ENCODE measurements at regions not wholly inside any gene's neighbourhood (a gene's known extent, or its start where the extent isn't known, plus 50 kb on each side); places are given as distances from the start of the nearest gene placed in this dataset.

DNA sequence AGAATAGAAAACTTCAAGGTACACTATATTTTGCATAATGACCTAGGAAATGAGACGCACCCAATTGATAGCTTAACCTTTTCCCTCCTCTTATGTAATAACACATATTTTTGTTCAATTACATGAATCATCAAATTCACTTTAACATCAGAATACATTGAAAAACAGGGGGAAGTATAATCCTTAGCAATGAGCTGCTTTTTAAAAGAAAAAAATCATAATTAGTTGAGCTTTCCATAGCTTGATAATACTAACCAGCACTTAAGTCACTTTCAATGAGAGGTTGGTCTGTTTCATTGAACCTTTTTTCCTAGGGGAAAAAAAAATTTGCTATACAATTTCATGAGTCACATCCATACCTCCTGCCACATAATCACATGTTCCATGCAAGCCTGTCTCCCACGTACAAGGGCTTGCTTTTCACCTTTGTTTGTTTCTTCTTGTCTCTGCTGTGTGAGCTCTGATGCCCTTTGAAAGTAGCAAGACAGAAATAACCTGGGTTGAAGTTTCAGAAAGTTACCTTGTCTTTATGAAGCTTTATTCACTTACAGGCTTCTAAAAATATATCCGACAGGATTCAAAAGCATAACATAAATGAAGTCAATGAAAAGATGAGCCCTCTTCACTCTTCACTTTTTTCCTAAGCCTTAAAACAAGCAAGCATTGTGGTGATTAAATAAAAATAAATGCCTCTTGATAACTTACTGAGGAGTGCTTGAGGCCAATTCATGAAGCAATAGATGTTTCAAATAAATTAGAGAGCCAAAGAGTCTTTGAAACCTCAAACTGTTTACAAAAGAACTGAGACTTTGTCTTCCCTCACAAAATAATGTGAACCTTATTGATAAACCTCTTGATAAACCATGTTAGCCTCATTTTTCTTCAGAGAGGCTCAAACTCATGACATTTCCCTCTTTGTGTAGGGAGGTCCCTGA, 108.5 kb downstream of the FEM1C start:
- H3K4me1 Mint-ChIP-seq (ENCODE audit: low read depth), result no peaks in the 10 kb centered on the region
- H3K4me3 Mint-ChIP-seq, result no peak overlapping the region
- Histone ChIP-seq H3K4me1 (ENCODE audit: insufficient read depth, low read length) (no peaks in the 10 kb centered on the region), H3K36me3 (ENCODE audit: insufficient read depth, low read length) (no peaks in the 10 kb centered on the region), H3K27me3 (ENCODE audit: control insufficient read depth in 1 of 2, insufficient read depth in 2 of 2, low read length in 2 of 2) (peaks cover 0 to 5% of the 10 kb centered on the region in 2 experiments), H3K9me3 (ENCODE audit: control insufficient read depth in 1 of 2, insufficient read depth in 1 of 2, low read length in 2 of 2) (peaks cover 7 to 10% of the 10 kb centered on the region in 2 experiments), H3K4me3 (ENCODE audit: low read length) (no peak overlapping the region), H3K27ac (ENCODE audit: low read depth in 1 of 2, low read length in 2 of 2) (no peak overlapping the region)
- CTCF ChIA-PET, result no interaction called here
- H3K27ac Mint-ChIP-seq, result no peak overlapping the region
- H3K27me3 Mint-ChIP-seq, result peaks cover 32% of the 10 kb centered on the region
- TF ChIP-seq, protein P1, sequence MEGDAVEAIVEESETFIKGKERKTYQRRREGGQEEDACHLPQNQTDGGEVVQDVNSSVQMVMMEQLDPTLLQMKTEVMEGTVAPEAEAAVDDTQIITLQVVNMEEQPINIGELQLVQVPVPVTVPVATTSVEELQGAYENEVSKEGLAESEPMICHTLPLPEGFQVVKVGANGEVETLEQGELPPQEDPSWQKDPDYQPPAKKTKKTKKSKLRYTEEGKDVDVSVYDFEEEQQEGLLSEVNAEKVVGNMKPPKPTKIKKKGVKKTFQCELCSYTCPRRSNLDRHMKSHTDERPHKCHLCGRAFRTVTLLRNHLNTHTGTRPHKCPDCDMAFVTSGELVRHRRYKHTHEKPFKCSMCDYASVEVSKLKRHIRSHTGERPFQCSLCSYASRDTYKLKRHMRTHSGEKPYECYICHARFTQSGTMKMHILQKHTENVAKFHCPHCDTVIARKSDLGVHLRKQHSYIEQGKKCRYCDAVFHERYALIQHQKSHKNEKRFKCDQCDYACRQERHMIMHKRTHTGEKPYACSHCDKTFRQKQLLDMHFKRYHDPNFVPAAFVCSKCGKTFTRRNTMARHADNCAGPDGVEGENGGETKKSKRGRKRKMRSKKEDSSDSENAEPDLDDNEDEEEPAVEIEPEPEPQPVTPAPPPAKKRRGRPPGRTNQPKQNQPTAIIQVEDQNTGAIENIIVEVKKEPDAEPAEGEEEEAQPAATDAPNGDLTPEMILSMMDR (IDR thresholded peaks at IDR 0.05), result no peak
- POLR2A ChIA-PET, result no interaction called here
- no peak for ATAC-seq (ENCODE audit: poor library complexity)
- DNase-seq, result no peak
- no peaks in the 10 kb centered on the region for H3K36me3 Mint-ChIP-seq (ENCODE audit: low read depth)
- peaks cover 18% of the 10 kb centered on the region for H3K9me3 Mint-ChIP-seq
- intact Hi-C loops (cut with DNase I, micrococcal nuclease), result no loop called here

DNA sequence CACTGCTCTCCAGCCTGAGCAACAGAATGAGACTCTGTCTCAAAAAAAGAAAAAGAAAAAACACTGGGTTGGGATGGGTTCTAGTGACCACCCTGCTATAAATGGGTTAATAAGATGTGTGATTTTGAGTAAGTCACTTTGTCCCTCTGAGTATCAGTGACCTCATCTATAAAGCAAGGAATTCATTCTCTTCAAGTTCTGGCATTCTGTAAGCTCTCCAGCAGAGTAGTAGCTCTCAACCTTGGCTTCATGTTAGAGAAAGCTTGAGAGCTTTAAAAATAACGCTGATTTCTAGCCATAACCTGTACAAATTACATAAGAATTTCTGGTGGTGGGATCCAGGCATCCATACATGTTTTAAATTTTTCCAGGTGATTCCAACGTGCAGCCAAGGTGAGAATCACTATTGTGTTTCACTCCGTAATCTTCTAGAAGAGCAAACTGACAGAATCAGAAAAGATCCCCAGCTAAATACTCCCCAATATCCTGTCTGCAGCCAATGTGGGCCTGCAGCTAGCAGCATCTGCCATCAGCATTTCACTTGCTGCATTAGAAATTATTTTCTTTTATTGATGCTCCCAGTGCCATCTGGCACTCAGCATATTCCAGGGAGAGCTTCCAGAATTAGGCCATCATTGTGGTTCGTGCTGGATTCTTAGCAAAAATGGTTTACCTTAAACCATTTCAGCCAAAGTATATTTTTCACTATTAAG, 109.4 kb downstream of the FEM1C start:
- Mint-ChIP-seq H3K4me1 (ENCODE audit: low read depth) (no peaks in the 10 kb centered on the region), H3K36me3 (ENCODE audit: low read depth) (no peaks in the 10 kb centered on the region), H3K27ac (no peak overlapping the region), H3K4me3 (no peak overlapping the region), H3K27me3 (peaks cover 28% of the 10 kb centered on the region), H3K9me3 (peaks cover 14% of the 10 kb centered on the region)
- Histone ChIP-seq H3K9me3 (ENCODE audit: control insufficient read depth in 1 of 2, insufficient read depth in 1 of 2, low read length in 2 of 2) (peaks cover 4 to 7% of the 10 kb centered on the region in 2 experiments), H3K27me3 (ENCODE audit: control insufficient read depth in 1 of 2, insufficient read depth in 2 of 2, low read length in 2 of 2) (no peaks in the 10 kb centered on the region), H3K4me3 (ENCODE audit: low read length) (no peak overlapping the region), H3K36me3 (ENCODE audit: insufficient read depth, low read length) (no peaks in the 10 kb centered on the region), H3K4me1 (ENCODE audit: insufficient read depth, low read length) (no peaks in the 10 kb centered on the region), H3K27ac (ENCODE audit: low read depth in 1 of 2, low read length in 2 of 2) (no peak overlapping the region)
- DNase-seq (no peak), ATAC-seq (ENCODE audit: poor library complexity) (no peak)
- ChIA-PET POLR2A (no interaction called here), CTCF (no interaction called here)
- TF ChIP-seq, protein P1 (IDR thresholded peaks at IDR 0.05), result no peak
- intact Hi-C loops (cut with DNase I, micrococcal nuclease), result no loop called here

DNA sequence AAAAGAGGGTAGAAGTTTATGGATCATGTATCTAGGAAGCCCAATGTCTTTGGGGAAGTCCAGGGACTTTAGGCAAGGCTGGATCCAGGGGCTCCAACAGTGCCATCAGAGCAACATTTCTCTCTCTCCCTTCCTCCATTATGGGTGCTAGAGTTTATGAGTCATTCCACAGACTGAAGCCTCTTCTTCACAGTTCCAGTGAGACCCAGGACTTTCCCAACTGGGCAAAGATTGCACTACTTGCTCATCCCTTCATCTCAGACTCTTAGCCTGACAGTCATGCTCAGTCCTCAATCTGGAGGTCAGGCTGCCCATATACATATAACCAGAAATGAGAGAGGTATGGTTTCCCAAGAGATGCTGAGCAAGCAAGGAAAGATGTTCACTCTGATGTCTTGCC, 110.7 kb downstream of the FEM1C start:
- Histone ChIP-seq H3K27ac (ENCODE audit: low read depth in 1 of 2, low read length in 2 of 2) (no peak overlapping the region), H3K9me3 (ENCODE audit: control insufficient read depth in 1 of 2, insufficient read depth in 1 of 2, low read length in 2 of 2) (peaks cover 0 to 4% of the 10 kb centered on the region in 2 experiments), H3K36me3 (ENCODE audit: insufficient read depth, low read length) (no peaks in the 10 kb centered on the region), H3K4me3 (ENCODE audit: low read length) (no peak overlapping the region), H3K27me3 (ENCODE audit: control insufficient read depth in 1 of 2, insufficient read depth in 2 of 2, low read length in 2 of 2) (no peaks in the 10 kb centered on the region), H3K4me1 (ENCODE audit: insufficient read depth, low read length) (no peaks in the 10 kb centered on the region)
- DNase-seq (peak in 1 of 14 experiments; percentile 14), ATAC-seq (ENCODE audit: poor library complexity) (no peak)
- POLR2A ChIA-PET, result no interaction called here
- peaks cover 27% of the 10 kb centered on the region for H3K27me3 Mint-ChIP-seq
- H3K27ac Mint-ChIP-seq, result no peak overlapping the region
- no peaks in the 10 kb centered on the region for H3K4me1 Mint-ChIP-seq (ENCODE audit: low read depth)
- CTCF ChIA-PET, result interaction anchor here (0.6 kb wide), 1 partner anchor 134 kb away, joined by 3 read pairs; no protein-coding TSS in a partner anchor
- H3K4me3 Mint-ChIP-seq, result no peak overlapping the region
- TF ChIP-seq, protein P1 (IDR thresholded peaks at IDR 0.05), result no peak
- H3K9me3 Mint-ChIP-seq, result peaks cover 5% of the 10 kb centered on the region
- intact Hi-C loops (cut with DNase I, micrococcal nuclease), result no loop called here
- H3K36me3 Mint-ChIP-seq (ENCODE audit: low read depth), result no peaks in the 10 kb centered on the region
